Ishikawa (cell line): ENCODE measurements at regions not wholly inside any gene's neighbourhood (a gene's known extent, or its start where the extent isn't known, plus 50 kb on each side); places are given as distances from the start of the nearest gene placed in this dataset.

Experiments
- CEBPB ChIP-seq: IDR thresholded peaks from 2 replicates; pipeline ENCODE4 v1.6.1; 2012
- CREB1 ChIP-seq: IDR thresholded peaks from 2 replicates; pipeline ENCODE4 v1.6.1; 2012; ENCODE audit warnings: low read depth
- EP300 ChIP-seq: IDR thresholded peaks from 2 replicates; pipeline ENCODE4 v1.6.1; 2012; ENCODE audit warnings: borderline replicate concordance
- FOXM1 ChIP-seq: IDR thresholded peaks from 2 replicates; pipeline ENCODE4 v1.6.1; 2012; ENCODE audit warnings: low read depth, borderline replicate concordance
- MAX ChIP-seq: IDR thresholded peaks from 2 replicates; pipeline ENCODE4 v1.6.1; 2012
- RAD21 ChIP-seq: IDR thresholded peaks from 2 replicates; pipeline ENCODE4 v1.6.1; 2012; ENCODE audit warnings: low read depth
- REST ChIP-seq: IDR thresholded peaks from 2 replicates; pipeline ENCODE4 v1.6.1; 2012; ENCODE audit warnings: low read depth, mild to moderate bottlenecking
- TAF1 ChIP-seq: IDR thresholded peaks from 2 replicates; pipeline ENCODE4 v1.6.1; 2012; ENCODE audit warnings: low read depth, mild to moderate bottlenecking
- TCF12 ChIP-seq: IDR thresholded peaks from 2 replicates; pipeline ENCODE4 v1.6.1; 2012; ENCODE audit warnings: low read depth
- YY1 ChIP-seq: IDR thresholded peaks from 2 replicates; pipeline ENCODE4 v1.6.1; 2012; ENCODE audit warnings: low read depth
- ZBTB7A ChIP-seq: IDR thresholded peaks from 2 replicates; pipeline ENCODE4 v1.6.1; 2012; ENCODE audit warnings: low read depth

GRCh38 chr5:16233730-16234129 lies 54.1 kb upstream of the MARCHF11 start:
- TF ChIP-seq REST (no peak), EP300 (no peak), TAF1 (no peak), ZBTB7A (no peak), CEBPB (no peak), RAD21 (no peak), CREB1 (no peak), YY1 (no peak), TCF12 (no peak), MAX (no peak), FOXM1 (no peak)
